C4-2B (cell line): ENCODE measurements at regions not wholly inside any gene's neighbourhood (a gene's known extent, or its start where the extent isn't known, plus 50 kb on each side); places are given as distances from the start of the nearest gene placed in this dataset.

ENCODE experiments used
- CTCF ChIP-seq: fragments of 450-650 bp; conservative IDR thresholded peaks from 2 replicates; pipeline ENCODE4 v1.5.1; 2017; ENCODE audit warnings: mild to moderate bottlenecking
- ZFX ChIP-seq: fragments of 450-650 bp; IDR thresholded peaks from 2 replicates; pipeline ENCODE4 v1.6.1; 2017

- TF ChIP-seq CTCF (no peak), ZFX (no peak)
Observed at GRCh38 chr5:84688566-84688965, 303.9 kb upstream of the EDIL3 start.
